HG03342 (cell line): ENCODE measurements at regions not wholly inside any gene's neighbourhood (a gene's known extent, or its start where the extent isn't known, plus 50 kb on each side); places are given as distances from the start of the nearest gene placed in this dataset.

Source experiments
- ATAC-seq: cut with Tn5 transposase; IDR thresholded peaks from one replicate; pipeline ENCODE4 v1.9.1; 2021; ENCODE audit warnings: mild to moderate bottlenecking, moderate library complexity; ENCODE audit not compliant: unreplicated experiment

- ATAC-seq = no peak
These were observed 52.2 kb downstream of the FAT3 start for GRCh38 chr11:92276773-92277172.

- no peak for ATAC-seq
These were observed 53.3 kb downstream of the FAT3 start for GRCh38 chr11:92277871-92278270.

- ATAC-seq = no peak
These were observed 54.3 kb downstream of the FAT3 start for GRCh38 chr11:92278791-92279433.

- no peak for ATAC-seq
These were observed 59.5 kb downstream of the FAT3 start for GRCh38 chr11:92284107-92284506.

- no peak for ATAC-seq
These were observed 59.9 kb downstream of the FAT3 start for GRCh38 chr11:92284558-92284957.

- ATAC-seq = no peak
These were observed 61.2 kb downstream of the FAT3 start for GRCh38 chr11:92285776-92286175.

GRCh38 chr11:92286709-92287108 is 62.1 kb downstream of the FAT3 start:
- no peak for ATAC-seq

GRCh38 chr11:92295175-92296137 is 70.8 kb downstream of the FAT3 start:
- ATAC-seq = no peak

GRCh38 chr11:92296138-92296515 is 71.5 kb downstream of the FAT3 start:
- no peak for ATAC-seq

- ATAC-seq = no peak
These were observed 73.2 kb downstream of the FAT3 start for GRCh38 chr11:92297567-92298553.

GRCh38 chr11:92300876-92301275 is 76.3 kb downstream of the FAT3 start:
- no peak for ATAC-seq

GRCh38 chr11:92302770-92303169 is 78.2 kb downstream of the FAT3 start:
- ATAC-seq = no peak

- no peak for ATAC-seq
These were observed 79.7 kb downstream of the FAT3 start for GRCh38 chr11:92304271-92304670.

GRCh38 chr11:92306966-92307510 is 82.4 kb downstream of the FAT3 start:
- no peak for ATAC-seq

- ATAC-seq = no peak
These were observed 83.7 kb downstream of the FAT3 start for GRCh38 chr11:92308366-92308765.

- ATAC-seq = no peak
These were observed 87.2 kb downstream of the FAT3 start for GRCh38 chr11:92311616-92312449.

GRCh38 chr11:92313784-92314183 is 89.2 kb downstream of the FAT3 start:
- no peak for ATAC-seq

GRCh38 chr11:92314499-92314898 is 89.9 kb downstream of the FAT3 start:
- ATAC-seq = no peak

- no peak for ATAC-seq
These were observed 91.6 kb downstream of the FAT3 start for GRCh38 chr11:92316106-92316809.
